ENCODE measurements at regions not wholly inside any gene's neighbourhood (a gene's known extent, or its start where the extent isn't known, plus 50 kb on each side); places are given as distances from the start of the nearest gene placed in this dataset.

DNA sequence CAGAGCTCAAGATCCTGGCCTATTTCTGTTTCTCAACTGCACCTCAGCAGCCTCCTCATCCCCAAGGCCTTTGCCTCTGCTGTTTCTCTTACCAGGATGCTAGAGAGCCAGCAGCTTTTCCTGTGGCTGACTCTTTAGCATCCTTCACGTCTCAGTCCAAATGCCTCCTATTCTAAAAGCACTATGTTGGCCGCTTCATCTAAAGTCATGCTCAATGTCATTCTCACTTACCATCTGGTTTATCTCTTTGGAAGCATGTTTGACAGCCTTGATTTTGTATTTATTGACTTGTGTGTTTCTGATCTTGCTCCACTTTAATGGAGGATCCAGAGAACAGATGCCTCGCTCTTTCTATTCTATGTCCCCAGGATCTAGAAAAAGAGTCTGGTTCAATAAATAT lies 351.8 kb upstream of the CDH11 start (continued):
- TF ChIP-seq CREB1 (CRISPR knock-in tag; IDR thresholded peaks at IDR 0.05) (no peak), JAZF1 (CRISPR knock-in tag; IDR thresholded peaks at IDR 0.05) (no peak), TEAD1 (CRISPR knock-in tag; IDR thresholded peaks at IDR 0.05) (no peak), GABPB1 (CRISPR knock-in tag; IDR thresholded peaks at IDR 0.05) (no peak), ZNF121 (CRISPR knock-in tag; IDR thresholded peaks at IDR 0.05) (no peak), GRHL2 (CRISPR knock-in tag; IDR thresholded peaks at IDR 0.05; ENCODE audit: insufficient replicate concordance, severe bottlenecking) (no peak), NFATC4 (CRISPR knock-in tag; IDR thresholded peaks at IDR 0.05) (no peak)
- TF ChIP-seq, protein P1, sequence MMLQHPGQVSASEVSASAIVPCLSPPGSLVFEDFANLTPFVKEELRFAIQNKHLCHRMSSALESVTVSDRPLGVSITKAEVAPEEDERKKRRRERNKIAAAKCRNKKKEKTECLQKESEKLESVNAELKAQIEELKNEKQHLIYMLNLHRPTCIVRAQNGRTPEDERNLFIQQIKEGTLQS (CRISPR knock-in tag; conservative IDR thresholded peaks at IDR 0.05) = no peak

DNA sequence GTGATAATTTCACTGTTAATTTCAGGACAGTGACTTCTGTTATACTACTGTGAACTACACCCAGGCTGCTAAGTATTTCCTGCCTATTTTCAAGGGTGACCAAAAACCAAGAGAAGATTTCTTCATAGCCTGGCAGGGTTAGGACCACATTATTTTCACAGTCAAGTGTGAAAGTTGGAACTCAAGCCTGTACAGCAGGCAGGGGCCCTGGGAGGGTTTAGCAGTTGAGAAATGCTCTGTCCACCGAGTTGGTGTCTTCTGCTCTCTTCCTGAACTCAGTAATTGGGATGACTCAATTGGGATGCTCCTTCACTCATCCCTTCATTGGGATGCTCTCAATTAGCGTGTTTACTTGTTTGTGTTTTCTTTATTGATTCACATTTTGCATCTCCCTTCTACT lies 347.3 kb upstream of the CDH11 start:
- CTCF ChIA-PET = no interaction called here
- DNase-seq (ENCODE audit: low spot score) (no peak), ATAC-seq (no peak)
- Mint-ChIP-seq H3K36me3 (no peaks in the 10 kb centered on the region), H3K9me3 (peaks cover 8% of the 10 kb centered on the region), H3K4me1 (no peaks in the 10 kb centered on the region), H3K27ac (no peak overlapping the region), H3K27me3 (ENCODE audit: low read depth) (no peaks in the 10 kb centered on the region), H3K4me3 (no peak overlapping the region)
- POLR2A ChIA-PET = no interaction called here
- TF ChIP-seq GABPB1 (CRISPR knock-in tag; IDR thresholded peaks at IDR 0.05) (no peak), JAZF1 (CRISPR knock-in tag; IDR thresholded peaks at IDR 0.05) (no peak), ESRRA (CRISPR knock-in tag; IDR thresholded peaks at IDR 0.05; ENCODE audit: borderline replicate concordance) (no peak), E2F4 (CRISPR knock-in tag; IDR thresholded peaks at IDR 0.05; ENCODE audit: borderline replicate concordance, low read depth) (no peak), NFATC4 (CRISPR knock-in tag; IDR thresholded peaks at IDR 0.05) (no peak), ZSCAN18 (CRISPR knock-in tag; IDR thresholded peaks at IDR 0.05) (no peak), ZNF138 (CRISPR knock-in tag; conservative IDR thresholded peaks at IDR 0.05) (no peak), RORB (CRISPR knock-in tag; IDR thresholded peaks at IDR 0.05) (no peak), ZNF396 (CRISPR knock-in tag; IDR thresholded peaks at IDR 0.05; ENCODE audit: borderline replicate concordance) (no peak), NR1H2 (CRISPR knock-in tag; IDR thresholded peaks at IDR 0.05) (no peak)
- TF ChIP-seq, protein P2, sequence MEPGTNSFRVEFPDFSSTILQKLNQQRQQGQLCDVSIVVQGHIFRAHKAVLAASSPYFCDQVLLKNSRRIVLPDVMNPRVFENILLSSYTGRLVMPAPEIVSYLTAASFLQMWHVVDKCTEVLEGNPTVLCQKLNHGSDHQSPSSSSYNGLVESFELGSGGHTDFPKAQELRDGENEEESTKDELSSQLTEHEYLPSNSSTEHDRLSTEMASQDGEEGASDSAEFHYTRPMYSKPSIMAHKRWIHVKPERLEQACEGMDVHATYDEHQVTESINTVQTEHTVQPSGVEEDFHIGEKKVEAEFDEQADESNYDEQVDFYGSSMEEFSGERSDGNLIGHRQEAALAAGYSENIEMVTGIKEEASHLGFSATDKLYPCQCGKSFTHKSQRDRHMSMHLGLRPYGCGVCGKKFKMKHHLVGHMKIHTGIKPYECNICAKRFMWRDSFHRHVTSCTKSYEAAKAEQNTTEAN (CRISPR knock-in tag; IDR thresholded peaks at IDR 0.05) = no peak
- TF ChIP-seq, protein P3, sequence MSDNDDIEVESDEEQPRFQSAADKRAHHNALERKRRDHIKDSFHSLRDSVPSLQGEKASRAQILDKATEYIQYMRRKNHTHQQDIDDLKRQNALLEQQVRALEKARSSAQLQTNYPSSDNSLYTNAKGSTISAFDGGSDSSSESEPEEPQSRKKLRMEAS (CRISPR knock-in tag; IDR thresholded peaks at IDR 0.05) = no peak
- TF ChIP-seq, protein P4, sequence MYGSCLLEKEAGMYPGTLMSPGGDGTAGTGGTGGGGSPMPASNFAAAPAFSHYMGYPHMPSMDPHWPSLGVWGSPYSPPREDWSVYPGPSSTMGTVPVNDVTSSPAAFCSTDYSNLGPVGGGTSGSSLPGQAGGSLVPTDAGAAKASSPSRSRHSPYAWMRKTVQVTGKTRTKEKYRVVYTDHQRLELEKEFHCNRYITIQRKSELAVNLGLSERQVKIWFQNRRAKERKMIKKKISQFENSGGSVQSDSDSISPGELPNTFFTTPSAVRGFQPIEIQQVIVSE (CRISPR knock-in tag; IDR thresholded peaks at IDR 0.05; ENCODE audit: borderline replicate concordance) = no peak

DNA sequence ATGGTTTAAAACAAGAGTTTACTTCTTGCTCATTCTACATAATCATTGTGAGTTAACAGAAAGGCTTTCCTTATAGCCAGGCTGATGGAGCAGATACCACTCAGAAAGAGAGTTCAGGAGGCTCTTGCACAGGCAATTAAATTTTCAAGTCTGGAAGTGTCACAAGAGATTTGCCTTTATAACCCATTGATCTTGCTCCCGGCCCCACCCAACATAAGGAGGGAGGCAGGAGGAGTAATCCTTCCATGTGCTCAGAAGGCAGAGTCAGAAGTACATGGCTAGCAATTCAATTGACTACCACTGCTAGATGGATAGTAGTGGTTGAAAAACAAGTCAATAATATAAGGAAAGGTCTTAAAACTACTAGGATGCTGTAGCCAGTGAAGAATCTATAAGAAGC lies 346.3 kb upstream of the CDH11 start:
- Mint-ChIP-seq H3K4me3 (no peak overlapping the region), H3K36me3 (no peaks in the 10 kb centered on the region), H3K9me3 (peaks cover 10% of the 10 kb centered on the region), H3K4me1 (no peaks in the 10 kb centered on the region), H3K27me3 (ENCODE audit: low read depth) (no peaks in the 10 kb centered on the region), H3K27ac (no peak overlapping the region)
- DNase-seq (ENCODE audit: low spot score) = no peak
- CTCF ChIA-PET = no interaction called here
- POLR2A ChIA-PET = no interaction called here
- ATAC-seq = no peak
- no peak for TF ChIP-seq CBFB (CRISPR knock-in tag; IDR thresholded peaks at IDR 0.05; ENCODE audit: low read depth)
- no peak for TF ChIP-seq ZSCAN18 (CRISPR knock-in tag; IDR thresholded peaks at IDR 0.05)
- TF ChIP-seq IRF2 (CRISPR knock-in tag; IDR thresholded peaks at IDR 0.05; ENCODE audit: borderline replicate concordance, low read depth) = no peak
- no peak for TF ChIP-seq ZNF232 (CRISPR knock-in tag; IDR thresholded peaks at IDR 0.05)
- TF ChIP-seq, protein P4 (CRISPR knock-in tag; IDR thresholded peaks at IDR 0.05; ENCODE audit: borderline replicate concordance) = no peak
- TF ChIP-seq, protein P5, sequence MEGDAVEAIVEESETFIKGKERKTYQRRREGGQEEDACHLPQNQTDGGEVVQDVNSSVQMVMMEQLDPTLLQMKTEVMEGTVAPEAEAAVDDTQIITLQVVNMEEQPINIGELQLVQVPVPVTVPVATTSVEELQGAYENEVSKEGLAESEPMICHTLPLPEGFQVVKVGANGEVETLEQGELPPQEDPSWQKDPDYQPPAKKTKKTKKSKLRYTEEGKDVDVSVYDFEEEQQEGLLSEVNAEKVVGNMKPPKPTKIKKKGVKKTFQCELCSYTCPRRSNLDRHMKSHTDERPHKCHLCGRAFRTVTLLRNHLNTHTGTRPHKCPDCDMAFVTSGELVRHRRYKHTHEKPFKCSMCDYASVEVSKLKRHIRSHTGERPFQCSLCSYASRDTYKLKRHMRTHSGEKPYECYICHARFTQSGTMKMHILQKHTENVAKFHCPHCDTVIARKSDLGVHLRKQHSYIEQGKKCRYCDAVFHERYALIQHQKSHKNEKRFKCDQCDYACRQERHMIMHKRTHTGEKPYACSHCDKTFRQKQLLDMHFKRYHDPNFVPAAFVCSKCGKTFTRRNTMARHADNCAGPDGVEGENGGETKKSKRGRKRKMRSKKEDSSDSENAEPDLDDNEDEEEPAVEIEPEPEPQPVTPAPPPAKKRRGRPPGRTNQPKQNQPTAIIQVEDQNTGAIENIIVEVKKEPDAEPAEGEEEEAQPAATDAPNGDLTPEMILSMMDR (IDR thresholded peaks at IDR 0.05) = no peak
- TF ChIP-seq ZNF396 (CRISPR knock-in tag; IDR thresholded peaks at IDR 0.05; ENCODE audit: borderline replicate concordance) = no peak
- TF ChIP-seq GABPB1 (CRISPR knock-in tag; IDR thresholded peaks at IDR 0.05) = no peak
- no peak for TF ChIP-seq SMAD4 (CRISPR knock-in tag; IDR thresholded peaks at IDR 0.05)
- no peak for TF ChIP-seq EMX1 (CRISPR knock-in tag; IDR thresholded peaks at IDR 0.05)
- TF ChIP-seq GTF2I (CRISPR knock-in tag; conservative IDR thresholded peaks at IDR 0.05) = no peak
- no peak for TF ChIP-seq ZNF219 (CRISPR knock-in tag; IDR thresholded peaks at IDR 0.05; ENCODE audit: borderline replicate concordance)

Measured in WTC11 (cell line).